BE2C (cell line): ENCODE measurements at regions not wholly inside any gene's neighbourhood (a gene's known extent, or its start where the extent isn't known, plus 50 kb on each side); places are given as distances from the start of the nearest gene placed in this dataset.
"Not testable (repeated sequence)": the region's sequence is repeated elsewhere in the genome, so short reads cannot be mapped to it uniquely, and the experiment has no call there.

Experiments
- DNase-seq: peaks from one replicate; pipeline ENCODE4 v3.0.0-alpha.2; 2020
- H3K27me3 ChIP-seq: fragments of 250-450 bp; sonication (Bioruptor Pico); 2 replicates; pipeline ENCODE4 v1.5.1; 2020; ENCODE audit warnings: mild to moderate bottlenecking
- H3K36me3 ChIP-seq: fragments of 250-450 bp; sonication (Bioruptor Pico); 2 replicates; pipeline ENCODE4 v1.5.1; 2020; ENCODE audit warnings: mild to moderate bottlenecking
- H3K4me1 ChIP-seq: fragments of 250-450 bp; sonication (Bioruptor Pico); 2 replicates; pipeline ENCODE4 v1.5.1; 2020
- H3K4me3 ChIP-seq: 2 replicates; pipeline ENCODE4 v1.5.1; 2011; ENCODE audit warnings: low read depth, low read length
- H3K9me3 ChIP-seq: fragments of 250-450 bp; sonication (Bioruptor Pico); 2 replicates; pipeline ENCODE4 v1.5.1; 2020
- CTCF ChIP-seq: IDR thresholded peaks from 2 replicates; pipeline ENCODE4 v1.5.1; 2012; ENCODE audit warnings: mild to moderate bottlenecking, low read depth, low read length

- not testable (repeated sequence) for H3K4me3 ChIP-seq, H3K9me3 ChIP-seq, DNase-seq, H3K4me1 ChIP-seq, H3K27me3 ChIP-seq, H3K36me3 ChIP-seq
Measured at GRCh38 chr15:88965097-88965496, 51.9 kb upstream of the MFGE8 start.

- Histone ChIP-seq H3K4me1 (no peaks in the 10 kb centered on the region), H3K4me3 (no peak overlapping the region), H3K36me3 (no peaks in the 10 kb centered on the region), H3K27me3 (no peaks in the 10 kb centered on the region), H3K9me3 (no peaks in the 10 kb centered on the region)
- no peak for DNase-seq
- TF ChIP-seq CTCF: no peak
Measured at GRCh38 chr15:88970232-88970631, 57.1 kb upstream of the MFGE8 start.

GRCh38 chr15:88974392-88974791 lies 61.2 kb upstream of the MFGE8 start:
- no peaks in the 10 kb centered on the region for H3K27me3 ChIP-seq
- no peaks in the 10 kb centered on the region for H3K36me3 ChIP-seq
- H3K4me1 ChIP-seq: no peaks in the 10 kb centered on the region
- TF ChIP-seq CTCF: no peak
- no peak for DNase-seq
- H3K4me3 ChIP-seq: no peak overlapping the region
- H3K9me3 ChIP-seq: no peaks in the 10 kb centered on the region

- Histone ChIP-seq H3K27me3 (no peaks in the 10 kb centered on the region), H3K4me3 (no peak overlapping the region), H3K9me3 (no peaks in the 10 kb centered on the region), H3K36me3 (no peaks in the 10 kb centered on the region), H3K4me1 (no peaks in the 10 kb centered on the region)
- no peak for DNase-seq
- no peak for TF ChIP-seq CTCF
Measured at GRCh38 chr15:88975891-88976290, 62.7 kb upstream of the MFGE8 start.

- Histone ChIP-seq H3K27me3 (no peaks in the 10 kb centered on the region), H3K36me3 (no peaks in the 10 kb centered on the region), H3K4me1 (no peaks in the 10 kb centered on the region), H3K4me3 (no peak overlapping the region), H3K9me3 (no peaks in the 10 kb centered on the region)
- TF ChIP-seq CTCF: no peak
- no peak for DNase-seq
Measured at GRCh38 chr15:88976656-88977055, 63.5 kb upstream of the MFGE8 start.

GRCh38 chr15:88979674-88980073 lies 66.5 kb upstream of the MFGE8 start:
- no peaks in the 10 kb centered on the region for H3K27me3 ChIP-seq
- no peaks in the 10 kb centered on the region for H3K9me3 ChIP-seq
- no peaks in the 10 kb centered on the region for H3K36me3 ChIP-seq
- H3K4me1 ChIP-seq: peaks cover 3% of the 10 kb centered on the region; the same call in 1 of the 2 replicates
- no peak overlapping the region for H3K4me3 ChIP-seq
- no peak for DNase-seq
- no peak for TF ChIP-seq CTCF

- no peaks in the 10 kb centered on the region for H3K9me3 ChIP-seq
- H3K27me3 ChIP-seq: no peaks in the 10 kb centered on the region
- no peak overlapping the region for H3K4me3 ChIP-seq
- TF ChIP-seq CTCF: no peak
- peaks cover 3% of the 10 kb centered on the region; the same call in 1 of the 2 replicates for H3K4me1 ChIP-seq
- DNase-seq: no peak
- H3K36me3 ChIP-seq: no peaks in the 10 kb centered on the region
Measured at GRCh38 chr15:88980498-88980897, 67.3 kb upstream of the MFGE8 start.
